Right lobe of liver (tissue), 6 donors: ENCODE measurements at regions not wholly inside any gene's neighbourhood (a gene's known extent, or its start where the extent isn't known, plus 50 kb on each side); places are given as distances from the start of the nearest gene placed in this dataset.

Experiments
- ATAC-seq, 4 donors: fragments of 200-7000 bp; cut with Tn5 transposase; one replicate each; pipeline ENCODE4 v1.9.1; 2020; ENCODE audit warnings: mild to moderate bottlenecking in 4 of 4, moderate library complexity in 4 of 4
- DNase-seq, 3 donors: peaks; one replicate each; pipeline ENCODE4 v3.0.0-alpha.2; 2020
- H3K27ac ChIP-seq, 3 donors: fragments of 200-600 bp; one replicate each; pipeline ENCODE4 v1.8.0; 2022
- H3K27me3 ChIP-seq, 2 donors: fragments of 200-600 bp; one replicate each; pipeline ENCODE4 v1.8.0; 2022
- H3K36me3 ChIP-seq, 4 donors: fragments of 200-600 bp; sonication (generic) in 1 of 4; one replicate each; pipeline versions ENCODE4 v1.5.1 to v1.8.0; 2017 to 2022; ENCODE audit warnings: control low read depth in 1 of 4
- H3K4me1 ChIP-seq, 4 donors: fragments of 200-600 bp; sonication (generic) in 1 of 4; one replicate each; pipeline versions ENCODE4 v1.5.1 to v1.8.0; 2017 to 2022; ENCODE audit warnings: control low read depth in 1 of 4
- H3K4me3 ChIP-seq, 3 donors: fragments of 200-600 bp; one replicate each; pipeline ENCODE4 v1.8.0; 2022
- H3K9me3 ChIP-seq, 4 donors: fragments of 200-600 bp; sonication (generic) in 1 of 4; one replicate each; pipeline versions ENCODE4 v1.5.1 to v1.8.0; 2017 to 2022; ENCODE audit warnings: control low read depth in 1 of 4
- CTCF ChIP-seq, 4 donors: fragments of 200-600 bp in 3 of 4; fragments of 450-650 bp in 1 of 4; IDR thresholded peaks; one replicate each; pipeline versions ENCODE4 v1.5.1 to v1.8.0; 2016 to 2022; ENCODE audit warnings: antibody characterized with exemption in 4 of 4, mild to moderate bottlenecking in 2 of 4
- POLR2A ChIP-seq: fragments of 450-650 bp; IDR thresholded peaks from one replicate; pipeline ENCODE4 v1.6.1; 2017; ENCODE audit warnings: antibody characterized with exemption, mild to moderate bottlenecking
- WGBS: methylation state at CpG from one replicate; pipeline ENCODE4 v1.1.6; 2018; ENCODE audit warnings: low coverage, low lambda C conversion rate; ENCODE audit not compliant: insufficient coverage; ENCODE audit errors: missing lambda C conversion rate; 5-methylcytosine and 5-hydroxymethylcytosine counted together
- intact Hi-C, 2 donors: fragments of 100-400 bp; cut with DNase I; formaldehyde crosslinking; loops; one replicate each; pipeline versions ENCODE4 v1.11.2 to v1.14.1; 2022
- donor health status: DM: no; HTN: yes; CAD: no.
- donor health status: DM: no; HTN: no; CAD: no.
- donor health status: DM: no; HTN: no; CAD: no.
- donor health status: DM: no; HTN: yes; CAD: no.
- donor health status: DM: no; HTN: yes; CAD: no.

GRCh38 chr5:125278711-125279110 is 532.3 kb upstream of the ZNF608 start:
- WGBS = 87% methylated on average over 2 of the region's 2 CpGs
- Histone ChIP-seq H3K4me1 (no peaks in the 10 kb centered on the region), H3K36me3 (no peaks in the 10 kb centered on the region), H3K27me3 (no peaks in the 10 kb centered on the region), H3K4me3 (no peak overlapping the region), H3K27ac (no peak overlapping the region), H3K9me3 (no peaks in the 10 kb centered on the region)
- TF ChIP-seq CTCF (IDR thresholded peaks at IDR 0.05) = no peak
- TF ChIP-seq POLR2A = no peak
- no peak for DNase-seq
- no peak for ATAC-seq
- intact Hi-C loops = no loop called here

- intact Hi-C loops = no loop called here
- ATAC-seq (no peak), DNase-seq (no peak)
- H3K9me3 ChIP-seq = no peaks in the 10 kb centered on the region
- H3K36me3 ChIP-seq = no peaks in the 10 kb centered on the region
- no peaks in the 10 kb centered on the region for H3K27me3 ChIP-seq
- no peak overlapping the region for H3K27ac ChIP-seq
- no peaks in the 10 kb centered on the region for H3K4me1 ChIP-seq
- H3K4me3 ChIP-seq = no peak overlapping the region
- TF ChIP-seq CTCF (IDR thresholded peaks at IDR 0.05) = no peak
- no peak for TF ChIP-seq POLR2A
These were observed 535.2 kb upstream of the ZNF608 start for GRCh38 chr5:125281667-125282066.

- 65% methylated on average over 2 of the region's 2 CpGs for WGBS
- no peak for ATAC-seq
- intact Hi-C loops = no loop called here
These were observed 536.9 kb upstream of the ZNF608 start for GRCh38 chr5:125283372-125283771.

GRCh38 chr5:125286271-125286670 is 539.8 kb upstream of the ZNF608 start:
- Histone ChIP-seq H3K36me3 (no peaks in the 10 kb centered on the region), H3K4me1 (peaks cover 0 to 17% (median 5%) of the 10 kb centered on the region in 4 donors), H3K4me3 (no peak overlapping the region), H3K27me3 (no peaks in the 10 kb centered on the region), H3K9me3 (no peaks in the 10 kb centered on the region), H3K27ac (no peak overlapping the region)
- 84% methylated on average over 4 of the region's 4 CpGs for WGBS
- no peak for TF ChIP-seq CTCF (IDR thresholded peaks at IDR 0.05)
- TF ChIP-seq POLR2A = no peak
- DNase-seq (no peak), ATAC-seq (no peak)
- intact Hi-C loops = no loop called here

More at GRCh38 chr5:125283372-125283771, 536.9 kb upstream of the ZNF608 start:
- Histone ChIP-seq H3K36me3 (no peaks in the 10 kb centered on the region), H3K4me1 (no peaks in the 10 kb centered on the region), H3K27ac (no peak overlapping the region), H3K9me3 (no peaks in the 10 kb centered on the region), H3K27me3 (no peaks in the 10 kb centered on the region), H3K4me3 (no peak overlapping the region)
- DNase-seq = no peak
- TF ChIP-seq POLR2A (no peak), CTCF (IDR thresholded peaks at IDR 0.05) (no peak)

- H3K36me3 ChIP-seq = no peaks in the 10 kb centered on the region
- H3K4me3 ChIP-seq = no peak overlapping the region
- H3K4me1 ChIP-seq = peaks cover 0 to 22% (median 7%) of the 10 kb centered on the region in 4 donors
- H3K9me3 ChIP-seq = no peaks in the 10 kb centered on the region
- DNase-seq (no peak), ATAC-seq (peak in 3 of 4 donors; percentile 53 to 55 (median 55))
- H3K27me3 ChIP-seq = no peaks in the 10 kb centered on the region
- intact Hi-C loops = no loop called here
- H3K27ac ChIP-seq = peak overlapping the region in 1 of 3 donors; percentile 64
- TF ChIP-seq POLR2A (no peak), CTCF (IDR thresholded peaks at IDR 0.05) (no peak)
These were observed 543.2 kb upstream of the ZNF608 start for GRCh38 chr5:125289606-125290005.
